GM10266 (cell line): ENCODE measurements at regions not wholly inside any gene's neighbourhood (a gene's known extent, or its start where the extent isn't known, plus 50 kb on each side); places are given as distances from the start of the nearest gene placed in this dataset.

Experiments
- DNase-seq: peaks from one replicate; pipeline ENCODE4 v3.0.0; 2012; ENCODE audit errors: extremely low spot score
- TF ChIP-seq, protein P1 (sequence below): IDR thresholded peaks from 2 replicates; pipeline ENCODE4 v1.5.1; 2012; ENCODE audit warnings: mild to moderate bottlenecking, low read depth; ENCODE audit not compliant: control insufficient read depth, insufficient read depth; ENCODE audit errors: missing control alignments

DNA sequence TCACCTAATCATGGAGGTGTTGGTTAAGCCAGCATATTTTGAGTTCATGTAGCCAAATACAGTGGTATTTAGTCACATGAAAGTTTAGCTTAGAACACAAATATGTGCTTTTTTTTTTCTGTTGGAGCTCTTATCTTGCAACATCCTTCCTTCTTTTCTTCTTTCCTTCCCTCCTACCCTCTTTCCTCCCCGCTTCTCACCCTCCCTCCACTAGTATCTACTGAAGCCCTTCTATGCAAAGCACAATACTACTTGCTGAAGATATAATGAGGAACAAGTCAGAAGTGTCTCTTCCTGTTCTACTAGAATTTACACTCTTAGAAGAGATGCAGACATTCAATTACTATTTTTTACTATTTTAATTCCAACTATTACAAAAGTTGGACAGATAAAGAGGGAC, 105.0 kb upstream of the ITGA4 start:
- DNase-seq: no peak

DNA sequence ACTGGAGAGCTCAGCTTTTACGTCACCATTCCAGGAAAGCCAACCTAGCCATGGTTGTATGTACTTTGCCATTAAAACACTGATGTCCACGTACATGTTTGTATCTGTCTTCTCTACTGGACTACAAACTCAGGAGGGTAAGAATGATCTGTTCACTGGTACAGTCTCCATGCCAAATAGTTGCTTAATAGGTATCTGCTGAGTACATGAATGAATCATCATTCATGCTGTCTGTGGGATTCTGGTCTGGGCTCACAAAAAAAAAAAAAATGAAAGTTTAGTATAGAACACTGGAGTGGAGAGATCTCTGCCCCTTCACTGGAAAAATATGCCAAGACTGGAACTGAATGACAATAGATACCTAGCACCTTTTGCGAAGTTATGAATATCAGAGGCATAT, 102.6 kb upstream of the ITGA4 start:
- TF ChIP-seq, protein P1, sequence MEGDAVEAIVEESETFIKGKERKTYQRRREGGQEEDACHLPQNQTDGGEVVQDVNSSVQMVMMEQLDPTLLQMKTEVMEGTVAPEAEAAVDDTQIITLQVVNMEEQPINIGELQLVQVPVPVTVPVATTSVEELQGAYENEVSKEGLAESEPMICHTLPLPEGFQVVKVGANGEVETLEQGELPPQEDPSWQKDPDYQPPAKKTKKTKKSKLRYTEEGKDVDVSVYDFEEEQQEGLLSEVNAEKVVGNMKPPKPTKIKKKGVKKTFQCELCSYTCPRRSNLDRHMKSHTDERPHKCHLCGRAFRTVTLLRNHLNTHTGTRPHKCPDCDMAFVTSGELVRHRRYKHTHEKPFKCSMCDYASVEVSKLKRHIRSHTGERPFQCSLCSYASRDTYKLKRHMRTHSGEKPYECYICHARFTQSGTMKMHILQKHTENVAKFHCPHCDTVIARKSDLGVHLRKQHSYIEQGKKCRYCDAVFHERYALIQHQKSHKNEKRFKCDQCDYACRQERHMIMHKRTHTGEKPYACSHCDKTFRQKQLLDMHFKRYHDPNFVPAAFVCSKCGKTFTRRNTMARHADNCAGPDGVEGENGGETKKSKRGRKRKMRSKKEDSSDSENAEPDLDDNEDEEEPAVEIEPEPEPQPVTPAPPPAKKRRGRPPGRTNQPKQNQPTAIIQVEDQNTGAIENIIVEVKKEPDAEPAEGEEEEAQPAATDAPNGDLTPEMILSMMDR: no peak
- no peak for DNase-seq

More for the DNA sequence above, 105.0 kb upstream of the ITGA4 start:
- TF ChIP-seq, protein P1: no peak

DNA sequence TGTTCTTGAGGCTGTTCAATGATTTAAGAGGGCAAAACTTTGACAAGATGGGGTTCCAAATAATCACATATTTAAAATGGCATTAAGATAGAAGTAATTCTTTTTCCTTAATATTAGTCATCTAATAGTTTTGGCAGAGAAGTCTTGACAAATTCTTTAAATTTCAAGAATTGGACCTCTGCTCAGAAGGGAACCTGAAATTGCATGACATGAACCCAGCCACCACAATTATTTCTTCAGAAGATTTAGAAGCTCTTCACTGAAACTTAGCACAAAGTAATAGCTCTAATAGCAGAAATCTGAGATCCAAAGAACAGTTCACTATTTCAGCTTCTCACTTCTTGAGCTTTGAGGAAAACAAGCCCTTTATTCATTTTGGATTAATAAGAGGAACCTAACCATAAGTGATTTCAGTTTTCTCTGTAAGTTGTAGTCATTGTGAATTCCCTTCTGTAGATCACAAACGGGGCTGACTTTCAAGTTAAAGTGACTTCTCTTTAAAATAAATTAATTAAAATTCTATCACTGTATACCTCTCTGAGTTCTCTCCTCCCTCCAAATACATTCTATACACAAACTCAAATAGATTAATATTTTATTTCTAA, 100.6 kb upstream of the ITGA4 start:
- TF ChIP-seq, protein P1: no peak
- DNase-seq: no peak

DNA sequence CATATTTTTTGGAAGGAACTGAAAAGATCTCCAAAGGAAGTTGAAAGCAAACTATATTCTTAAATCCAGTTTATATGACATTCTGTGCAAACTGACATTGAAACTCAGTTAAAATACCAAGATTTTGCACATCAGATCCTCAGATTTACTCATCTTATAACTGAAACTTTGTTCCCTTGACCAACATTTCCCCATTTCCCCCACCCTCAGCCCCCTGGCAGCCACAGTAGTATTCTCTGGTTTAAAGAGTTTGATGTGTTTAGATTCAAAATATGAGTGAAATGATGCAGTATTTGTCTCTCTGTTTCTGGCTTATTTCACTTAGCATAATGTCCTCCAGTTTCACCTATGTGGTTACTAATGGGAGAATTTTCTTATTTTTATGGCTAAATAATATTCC, 99.2 kb upstream of the ITGA4 start:
- no peak for DNase-seq
- TF ChIP-seq, protein P1: no peak

DNA sequence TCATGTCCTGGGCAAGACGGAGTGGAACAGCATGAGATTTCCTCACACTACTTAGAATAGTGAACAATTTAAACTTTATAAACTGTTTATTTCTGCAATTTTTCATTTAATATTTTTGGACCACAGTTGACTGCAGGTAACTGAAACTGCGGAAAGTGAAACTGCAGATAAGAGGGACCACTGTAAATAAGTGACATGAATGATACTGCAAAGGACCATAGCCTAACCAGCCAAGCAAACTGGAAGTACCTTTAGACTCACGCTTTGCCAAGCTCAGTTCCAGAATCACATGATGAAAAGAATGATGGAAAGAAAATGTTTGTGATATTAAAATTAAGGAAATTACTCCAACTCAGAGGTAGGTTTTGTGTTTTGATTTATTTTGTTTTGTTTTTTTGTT, 94.6 kb upstream of the ITGA4 start:
- DNase-seq: no peak
- TF ChIP-seq, protein P1: no peak

DNA sequence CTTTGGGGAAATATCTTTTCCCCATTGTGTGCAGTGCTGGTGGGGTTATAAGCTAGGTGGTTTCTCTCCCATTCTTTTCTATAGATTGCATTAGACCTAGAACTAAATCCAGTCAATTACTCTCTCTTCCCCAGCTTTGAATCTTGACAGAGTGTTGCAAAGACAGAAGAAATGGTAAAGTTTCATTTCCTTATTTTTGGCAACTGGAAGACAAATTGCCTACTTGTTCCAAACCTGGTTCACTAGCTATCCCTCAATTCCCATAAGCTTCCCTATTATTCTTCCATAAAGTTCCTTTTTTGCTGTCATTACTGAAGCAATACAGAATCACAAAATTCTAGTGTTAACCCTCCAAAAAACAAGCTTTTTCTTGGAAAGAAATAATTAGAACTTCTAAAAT, 94.0 kb upstream of the ITGA4 start:
- TF ChIP-seq, protein P1: no peak
- DNase-seq: no peak

DNA sequence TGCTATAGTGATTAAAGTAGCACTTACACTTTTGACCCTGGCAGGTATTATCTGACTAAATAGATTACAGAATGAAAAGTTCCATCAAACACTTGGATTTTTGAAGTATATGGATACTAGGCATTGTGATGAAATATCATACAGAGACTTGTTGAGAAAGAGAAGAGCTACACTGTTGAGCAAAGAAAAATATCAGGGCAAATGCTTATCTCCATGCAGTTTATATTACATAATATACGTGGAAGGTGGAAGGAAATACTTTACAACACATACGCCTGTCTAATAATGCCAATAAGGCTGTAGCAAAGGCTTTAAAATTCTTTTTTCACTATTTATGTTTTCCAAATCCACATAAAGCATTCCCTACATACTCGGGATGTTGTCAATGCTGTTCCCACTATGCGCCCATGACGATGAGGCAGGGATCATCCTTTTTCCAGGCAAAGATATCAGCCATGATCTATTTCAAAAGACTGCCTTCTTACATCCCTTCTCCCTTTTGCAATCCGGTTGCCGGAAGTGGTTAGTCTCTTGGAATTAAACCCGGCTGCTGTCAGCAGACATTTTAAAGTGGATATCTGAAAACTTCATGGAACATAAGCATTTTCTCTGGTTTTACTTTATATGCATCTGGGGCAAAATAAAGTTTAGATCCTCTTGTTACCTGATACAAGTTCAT, 92.6 kb upstream of the ITGA4 start:
- TF ChIP-seq, protein P1: no peak
- DNase-seq: no peak
